Neural cell (in vitro differentiated cells): ENCODE measurements at regions not wholly inside any gene's neighbourhood (a gene's known extent, or its start where the extent isn't known, plus 50 kb on each side); places are given as distances from the start of the nearest gene placed in this dataset.

Source experiments
- H2AFZ ChIP-seq: fragments of 200-600, 300-800 bp; sonication (generic), shearing (Covaris generic); 2 replicates; pipeline ENCODE4 v1.6.0; 2014; ENCODE audit warnings: low read depth, mild to moderate bottlenecking, antibody characterized with exemption, low read length, moderate library complexity
- H3F3A ChIP-seq: fragments of 200-600 bp; shearing (Covaris generic); 2 replicates; pipeline ENCODE4 v1.6.1; 2016; ENCODE audit warnings: mild to moderate bottlenecking, moderate library complexity, mixed read lengths, antibody characterized with exemption, low read length; ENCODE audit not compliant: insufficient read depth, poor library complexity, severe bottlenecking
- H3K27ac ChIP-seq: fragments of 200-600, 300-800 bp; sonication (generic), shearing (Covaris generic); 2 replicates; pipeline ENCODE4 v1.5.1; 2014; ENCODE audit warnings: mild to moderate bottlenecking, low read length, moderate library complexity
- H3K27me3 ChIP-seq: fragments of 300-800, 200-600 bp; sonication (generic), shearing (Covaris generic); 2 replicates; pipeline ENCODE4 v1.6.0; 2014; ENCODE audit warnings: mild to moderate bottlenecking, low read depth, low read length, moderate library complexity; ENCODE audit not compliant: insufficient read depth
- H3K36me3 ChIP-seq: fragments of 300-800, 200-600 bp; sonication (generic), shearing (Covaris generic); 2 replicates; pipeline ENCODE4 v1.5.1; 2014; ENCODE audit warnings: mild to moderate bottlenecking, antibody characterized with exemption, low read length, moderate library complexity; ENCODE audit not compliant: insufficient read depth
- H3K4me2 ChIP-seq: fragments of 300-800, 200-600 bp; sonication (generic), shearing (Covaris generic); 2 replicates; pipeline ENCODE4 v1.6.0; 2014; ENCODE audit warnings: mild to moderate bottlenecking, low read length
- H3K4me3 ChIP-seq: fragments of 300-800, 200-600 bp; sonication (generic), shearing (Covaris generic); 2 replicates; pipeline ENCODE4 v1.5.1; 2014; ENCODE audit warnings: mild to moderate bottlenecking, low read length, moderate library complexity
- H3K79me2 ChIP-seq: fragments of 200-600 bp; shearing (Covaris generic); replicated peaks from 2 replicates; pipeline ENCODE4 v1.6.0; 2014; ENCODE audit warnings: mild to moderate bottlenecking, low read length, moderate library complexity; ENCODE audit not compliant: insufficient read depth
- H3K9ac ChIP-seq: fragments of 300-800, 200-600 bp; sonication (generic), shearing (Covaris generic); 2 replicates; pipeline ENCODE4 v1.6.1; 2016; ENCODE audit warnings: mild to moderate bottlenecking, low read length, mixed read lengths
- H3K9me2 ChIP-seq: fragments of 200-600 bp; shearing (Covaris generic); 2 replicates; pipeline ENCODE4 v1.6.1; 2016; ENCODE audit warnings: mild to moderate bottlenecking, low read length, mixed read lengths; ENCODE audit not compliant: insufficient read depth
- H3K9me3 ChIP-seq: fragments of 200-600, 300-800 bp; sonication (generic), shearing (Covaris generic); 2 replicates; pipeline ENCODE4 v1.6.1; 2016; ENCODE audit warnings: mild to moderate bottlenecking, mixed run types, low read length, moderate library complexity, mixed read lengths
- H4K20me1 ChIP-seq: fragments of 200-600 bp; shearing (Covaris generic); 2 replicates; pipeline ENCODE4 v1.6.1; 2016; ENCODE audit warnings: mild to moderate bottlenecking, mixed run types; ENCODE audit not compliant: insufficient read depth
- EP300 ChIP-seq: fragments of 450-650 bp; conservative IDR thresholded peaks from 2 replicates; pipeline ENCODE4 v1.6.1; 2014; ENCODE audit warnings: antibody characterized with exemption, mild to moderate bottlenecking, moderate library complexity; ENCODE audit not compliant: poor library complexity, severe bottlenecking
- EZH2 ChIP-seq: fragments of 200-600, 300-800 bp; shearing (Covaris generic), sonication (generic); IDR thresholded peaks from 2 replicates; pipeline ENCODE4 v1.6.1; 2014; ENCODE audit warnings: antibody characterized with exemption, low read length, borderline replicate concordance, mild to moderate bottlenecking; ENCODE audit not compliant: insufficient read depth, poor library complexity, severe bottlenecking
- MXI1 ChIP-seq: fragments of 450-650 bp; conservative IDR thresholded peaks from 2 replicates; pipeline ENCODE4 v1.6.1; 2014; ENCODE audit warnings: antibody characterized with exemption, mild to moderate bottlenecking; ENCODE audit not compliant: poor library complexity, severe bottlenecking
- POLR2AphosphoS5 ChIP-seq: IDR thresholded peaks from 2 replicates; pipeline ENCODE4 v1.6.1; 2012
- RAD21 ChIP-seq: fragments of 450-650 bp; conservative IDR thresholded peaks from 2 replicates; pipeline ENCODE4 v1.6.1; 2014; ENCODE audit warnings: antibody characterized with exemption, mild to moderate bottlenecking, moderate library complexity
- SMC3 ChIP-seq: fragments of 450-650 bp; conservative IDR thresholded peaks from 2 replicates; pipeline ENCODE4 v1.6.1; 2014; ENCODE audit warnings: antibody characterized with exemption, mild to moderate bottlenecking, moderate library complexity; ENCODE audit not compliant: poor library complexity
- TAF1 ChIP-seq: IDR thresholded peaks from 2 replicates; pipeline ENCODE4 v1.6.1; 2012; ENCODE audit warnings: low read depth
- TF ChIP-seq, protein P1 (sequence below): IDR thresholded peaks from 2 replicates; pipeline ENCODE4 v1.6.1; 2012; ENCODE audit warnings: borderline replicate concordance
- TF ChIP-seq, protein P2 (sequence below): fragments of 450-650 bp; IDR thresholded peaks from 2 replicates; pipeline ENCODE4 v1.5.1; 2014; ENCODE audit warnings: antibody characterized with exemption, mild to moderate bottlenecking, moderate library complexity; ENCODE audit not compliant: poor library complexity, severe bottlenecking

DNA sequence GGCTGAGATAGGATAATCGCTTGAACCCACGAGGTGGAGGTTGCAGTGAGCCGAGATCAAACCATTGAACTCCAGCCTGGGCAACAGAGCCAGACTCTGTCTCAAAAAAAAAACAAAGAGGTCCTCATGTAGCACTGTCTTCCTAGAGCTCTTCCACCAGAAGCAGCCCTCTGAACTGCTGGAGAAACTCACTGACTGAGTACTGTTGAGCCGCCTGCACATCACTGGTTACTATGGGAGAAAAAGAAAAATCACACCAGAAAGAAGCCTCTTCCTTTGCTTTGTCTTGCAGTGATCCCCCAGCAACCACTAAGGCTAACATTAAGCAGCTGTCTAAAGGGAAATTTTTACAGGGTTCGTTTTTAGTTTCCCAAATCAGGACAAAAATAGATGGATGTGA is 112.9 kb upstream of the LYPLAL1 start:
- TF ChIP-seq TAF1 (no peak), POLR2AphosphoS5 (no peak), EZH2 (no peak), SMC3 (no peak), MXI1 (no peak), EP300 (no peak), RAD21 (no peak)
- TF ChIP-seq, protein P1, sequence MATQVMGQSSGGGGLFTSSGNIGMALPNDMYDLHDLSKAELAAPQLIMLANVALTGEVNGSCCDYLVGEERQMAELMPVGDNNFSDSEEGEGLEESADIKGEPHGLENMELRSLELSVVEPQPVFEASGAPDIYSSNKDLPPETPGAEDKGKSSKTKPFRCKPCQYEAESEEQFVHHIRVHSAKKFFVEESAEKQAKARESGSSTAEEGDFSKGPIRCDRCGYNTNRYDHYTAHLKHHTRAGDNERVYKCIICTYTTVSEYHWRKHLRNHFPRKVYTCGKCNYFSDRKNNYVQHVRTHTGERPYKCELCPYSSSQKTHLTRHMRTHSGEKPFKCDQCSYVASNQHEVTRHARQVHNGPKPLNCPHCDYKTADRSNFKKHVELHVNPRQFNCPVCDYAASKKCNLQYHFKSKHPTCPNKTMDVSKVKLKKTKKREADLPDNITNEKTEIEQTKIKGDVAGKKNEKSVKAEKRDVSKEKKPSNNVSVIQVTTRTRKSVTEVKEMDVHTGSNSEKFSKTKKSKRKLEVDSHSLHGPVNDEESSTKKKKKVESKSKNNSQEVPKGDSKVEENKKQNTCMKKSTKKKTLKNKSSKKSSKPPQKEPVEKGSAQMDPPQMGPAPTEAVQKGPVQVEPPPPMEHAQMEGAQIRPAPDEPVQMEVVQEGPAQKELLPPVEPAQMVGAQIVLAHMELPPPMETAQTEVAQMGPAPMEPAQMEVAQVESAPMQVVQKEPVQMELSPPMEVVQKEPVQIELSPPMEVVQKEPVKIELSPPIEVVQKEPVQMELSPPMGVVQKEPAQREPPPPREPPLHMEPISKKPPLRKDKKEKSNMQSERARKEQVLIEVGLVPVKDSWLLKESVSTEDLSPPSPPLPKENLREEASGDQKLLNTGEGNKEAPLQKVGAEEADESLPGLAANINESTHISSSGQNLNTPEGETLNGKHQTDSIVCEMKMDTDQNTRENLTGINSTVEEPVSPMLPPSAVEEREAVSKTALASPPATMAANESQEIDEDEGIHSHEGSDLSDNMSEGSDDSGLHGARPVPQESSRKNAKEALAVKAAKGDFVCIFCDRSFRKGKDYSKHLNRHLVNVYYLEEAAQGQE = no peak
- TF ChIP-seq, protein P2, sequence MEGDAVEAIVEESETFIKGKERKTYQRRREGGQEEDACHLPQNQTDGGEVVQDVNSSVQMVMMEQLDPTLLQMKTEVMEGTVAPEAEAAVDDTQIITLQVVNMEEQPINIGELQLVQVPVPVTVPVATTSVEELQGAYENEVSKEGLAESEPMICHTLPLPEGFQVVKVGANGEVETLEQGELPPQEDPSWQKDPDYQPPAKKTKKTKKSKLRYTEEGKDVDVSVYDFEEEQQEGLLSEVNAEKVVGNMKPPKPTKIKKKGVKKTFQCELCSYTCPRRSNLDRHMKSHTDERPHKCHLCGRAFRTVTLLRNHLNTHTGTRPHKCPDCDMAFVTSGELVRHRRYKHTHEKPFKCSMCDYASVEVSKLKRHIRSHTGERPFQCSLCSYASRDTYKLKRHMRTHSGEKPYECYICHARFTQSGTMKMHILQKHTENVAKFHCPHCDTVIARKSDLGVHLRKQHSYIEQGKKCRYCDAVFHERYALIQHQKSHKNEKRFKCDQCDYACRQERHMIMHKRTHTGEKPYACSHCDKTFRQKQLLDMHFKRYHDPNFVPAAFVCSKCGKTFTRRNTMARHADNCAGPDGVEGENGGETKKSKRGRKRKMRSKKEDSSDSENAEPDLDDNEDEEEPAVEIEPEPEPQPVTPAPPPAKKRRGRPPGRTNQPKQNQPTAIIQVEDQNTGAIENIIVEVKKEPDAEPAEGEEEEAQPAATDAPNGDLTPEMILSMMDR = no peak
- Histone ChIP-seq H3K4me2 (no peak overlapping the region), H3F3A (no peaks in the 10 kb centered on the region), H3K27me3 (no peaks in the 10 kb centered on the region), H3K9me2 (no peaks in the 10 kb centered on the region), H3K4me3 (no peak overlapping the region), H2AFZ (no peak overlapping the region), H3K9me3 (no peaks in the 10 kb centered on the region), H3K9ac (no peak overlapping the region), H3K79me2 (no peaks in the 10 kb centered on the region), H4K20me1 (no peaks in the 10 kb centered on the region), H3K36me3 (no peaks in the 10 kb centered on the region), H3K27ac (no peak overlapping the region)

DNA sequence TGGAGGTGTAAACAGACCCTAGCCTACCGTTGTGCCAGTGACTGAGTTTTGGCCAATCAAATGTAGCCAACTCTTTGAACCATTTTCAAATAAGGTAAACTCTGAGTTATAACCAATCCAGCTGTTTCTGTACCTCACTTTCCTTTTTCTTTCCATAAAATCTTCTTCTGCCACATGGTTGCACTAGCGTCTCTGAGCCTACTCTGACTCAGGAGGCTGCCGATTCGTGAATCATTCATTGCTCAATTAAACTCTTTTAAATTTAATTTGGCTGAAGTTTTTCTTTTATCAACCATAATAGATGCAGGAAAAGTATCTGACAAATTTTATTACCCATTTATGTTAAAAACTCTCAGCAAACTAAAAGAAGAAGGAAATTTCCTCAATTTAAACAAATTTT is 111.5 kb upstream of the LYPLAL1 start:
- no peak overlapping the region for H3K27ac ChIP-seq
- TF ChIP-seq, protein P1 = no peak
- TF ChIP-seq SMC3 (no peak), POLR2AphosphoS5 (no peak)
- H2AFZ ChIP-seq = no peak overlapping the region
- no peaks in the 10 kb centered on the region for H3K9me2 ChIP-seq
- no peaks in the 10 kb centered on the region for H4K20me1 ChIP-seq
- no peaks in the 10 kb centered on the region for H3F3A ChIP-seq
- H3K9me3 ChIP-seq = no peaks in the 10 kb centered on the region
- no peak overlapping the region for H3K4me2 ChIP-seq
- H3K27me3 ChIP-seq = no peaks in the 10 kb centered on the region
- no peaks in the 10 kb centered on the region for H3K36me3 ChIP-seq
- H3K9ac ChIP-seq = no peak overlapping the region
- H3K4me3 ChIP-seq = no peak overlapping the region
- H3K79me2 ChIP-seq = no peaks in the 10 kb centered on the region
